Naive B cell (primary cell): ENCODE measurements at regions not wholly inside any gene's neighbourhood (a gene's known extent, or its start where the extent isn't known, plus 50 kb on each side); places are given as distances from the start of the nearest gene placed in this dataset.
A peak's percentile ranks its signal among the peaks of the same experiment; 100 is the strongest.

Experiments used
- ATAC-seq, 2 donors: fragments of 150-1000 bp; cut with Tn5 transposase; 2 replicates each; pipeline ENCODE4 v1.10.0; 2021; ENCODE audit warnings: low read depth in 2 of 2, mild to moderate bottlenecking in 2 of 2, moderate library complexity in 2 of 2
- DNase-seq: peaks from one replicate; pipeline ENCODE4 v3.0.0; 2022
- H3K27ac Mint-ChIP-seq, 6 donors: one replicate each; pipeline ENCODE4 v1.8.0; 2020 to 2022; ENCODE audit warnings: mild to moderate bottlenecking in 6 of 6, mixed read lengths in 6 of 6, moderate library complexity in 5 of 6, inconsistent platforms in 2 of 6
- H3K27me3 Mint-ChIP-seq, 3 donors: one replicate each; pipeline ENCODE4 v1.8.0; 2021 to 2022; ENCODE audit warnings: mixed read lengths in 3 of 3, mild to moderate bottlenecking in 1 of 3
- H3K36me3 Mint-ChIP-seq, 2 donors: one replicate each; pipeline ENCODE4 v1.8.0; 2020 to 2022; ENCODE audit warnings: mixed read lengths in 2 of 2, inconsistent platforms in 1 of 2, mild to moderate bottlenecking in 1 of 2
- H3K4me1 Mint-ChIP-seq, 3 donors: one replicate each; pipeline ENCODE4 v1.8.0; 2020 to 2022; ENCODE audit warnings: mixed read lengths in 3 of 3, inconsistent platforms in 1 of 3, mild to moderate bottlenecking in 1 of 3, moderate library complexity in 1 of 3
- H3K4me3 Mint-ChIP-seq, 8 donors: one replicate each; pipeline ENCODE4 v1.8.0; 2020 to 2022; ENCODE audit warnings: mild to moderate bottlenecking in 8 of 8, mixed read lengths in 8 of 8, moderate library complexity in 8 of 8, inconsistent platforms in 2 of 8
- H3K9me3 Mint-ChIP-seq, 7 donors: one replicate each; pipeline ENCODE4 v1.8.0; 2020 to 2022; ENCODE audit warnings: mixed read lengths in 7 of 7, mild to moderate bottlenecking in 5 of 7, inconsistent platforms in 2 of 7, moderate library complexity in 1 of 7

- no peaks in the 10 kb centered on the region for H3K4me1 Mint-ChIP-seq
- H3K27ac Mint-ChIP-seq = no peak overlapping the region
- ATAC-seq (no peak), DNase-seq (no peak)
- H3K36me3 Mint-ChIP-seq = no peaks in the 10 kb centered on the region
- no peaks in the 10 kb centered on the region for H3K9me3 Mint-ChIP-seq
- H3K27me3 Mint-ChIP-seq = no peaks in the 10 kb centered on the region
- no peak overlapping the region for H3K4me3 Mint-ChIP-seq
These were observed 168.1 kb upstream of the GSC start for GRCh38 chr14:94938016-94938415.

- Mint-ChIP-seq H3K27ac (no peak overlapping the region), H3K4me3 (no peak overlapping the region), H3K36me3 (no peaks in the 10 kb centered on the region), H3K9me3 (no peaks in the 10 kb centered on the region), H3K27me3 (peaks cover 2 to 5% (median 5%) of the 10 kb centered on the region in 3 donors), H3K4me1 (no peaks in the 10 kb centered on the region)
- no peak for ATAC-seq
- no peak for DNase-seq
These were observed 167.2 kb upstream of the GSC start for GRCh38 chr14:94936901-94937685.

GRCh38 chr14:94936401-94936892 lies 166.5 kb upstream of the GSC start:
- DNase-seq = no peak
- Mint-ChIP-seq H3K27me3 (peaks cover 4 to 8% (median 5%) of the 10 kb centered on the region in 3 donors), H3K9me3 (no peaks in the 10 kb centered on the region), H3K4me1 (no peaks in the 10 kb centered on the region), H3K4me3 (no peak overlapping the region), H3K36me3 (no peaks in the 10 kb centered on the region), H3K27ac (peak overlapping the region in 1 of 6 donors; percentile 33)
- ATAC-seq = no peak

GRCh38 chr14:94935706-94936300 lies 165.9 kb upstream of the GSC start:
- no peak for ATAC-seq
- Mint-ChIP-seq H3K4me3 (no peak overlapping the region), H3K4me1 (no peaks in the 10 kb centered on the region), H3K27me3 (peaks cover 4 to 8% (median 5%) of the 10 kb centered on the region in 3 donors), H3K27ac (peak overlapping the region in 1 of 6 donors; percentile 33), H3K9me3 (no peaks in the 10 kb centered on the region), H3K36me3 (no peaks in the 10 kb centered on the region)
- no peak for DNase-seq

- Mint-ChIP-seq H3K4me1 (no peaks in the 10 kb centered on the region), H3K4me3 (no peak overlapping the region)
- ATAC-seq = no peak
These were observed 164.4 kb upstream of the GSC start for GRCh38 chr14:94934276-94934810.

GRCh38 chr14:94933486-94933885 lies 163.6 kb upstream of the GSC start:
- Mint-ChIP-seq H3K4me1 (no peaks in the 10 kb centered on the region), H3K9me3 (no peaks in the 10 kb centered on the region), H3K4me3 (no peak overlapping the region), H3K27ac (no peak overlapping the region), H3K36me3 (no peaks in the 10 kb centered on the region), H3K27me3 (peaks cover 4 to 8% (median 5%) of the 10 kb centered on the region in 3 donors)
- ATAC-seq (no peak), DNase-seq (no peak)

More at GRCh38 chr14:94934276-94934810, 164.4 kb upstream of the GSC start:
- Mint-ChIP-seq H3K27me3 (peaks cover 4 to 8% (median 5%) of the 10 kb centered on the region in 3 donors), H3K36me3 (no peaks in the 10 kb centered on the region), H3K9me3 (no peaks in the 10 kb centered on the region), H3K27ac (no peak overlapping the region)
- no peak for DNase-seq

GRCh38 chr14:94932589-94932988 lies 162.7 kb upstream of the GSC start:
- Mint-ChIP-seq H3K4me3 (no peak overlapping the region), H3K9me3 (no peaks in the 10 kb centered on the region), H3K27me3 (peaks cover 4 to 8% (median 5%) of the 10 kb centered on the region in 3 donors), H3K36me3 (no peaks in the 10 kb centered on the region), H3K4me1 (no peaks in the 10 kb centered on the region), H3K27ac (no peak overlapping the region)
- ATAC-seq (no peak), DNase-seq (no peak)

- H3K27me3 Mint-ChIP-seq = peaks cover 5 to 16% (median 9%) of the 10 kb centered on the region in 3 donors
- no peaks in the 10 kb centered on the region for H3K4me1 Mint-ChIP-seq
- no peak overlapping the region for H3K4me3 Mint-ChIP-seq
- peaks cover 0 to 2% (median under 1%) of the 10 kb centered on the region in 7 donors for H3K9me3 Mint-ChIP-seq
- no peak for ATAC-seq
- H3K27ac Mint-ChIP-seq = no peak overlapping the region
- no peak for DNase-seq
- H3K36me3 Mint-ChIP-seq = no peaks in the 10 kb centered on the region
These were observed 160.8 kb upstream of the GSC start for GRCh38 chr14:94930690-94931089.

GRCh38 chr14:94929354-94929753 lies 159.4 kb upstream of the GSC start:
- peaks cover 5 to 16% (median 9%) of the 10 kb centered on the region in 3 donors for H3K27me3 Mint-ChIP-seq
- no peak for ATAC-seq
- H3K36me3 Mint-ChIP-seq = no peaks in the 10 kb centered on the region
- H3K9me3 Mint-ChIP-seq = peaks cover 0 to 4% (median 2%) of the 10 kb centered on the region in 7 donors
- DNase-seq = no peak
- no peaks in the 10 kb centered on the region for H3K4me1 Mint-ChIP-seq
- H3K4me3 Mint-ChIP-seq = peak overlapping the region in 1 of 8 donors; percentile 42
- H3K27ac Mint-ChIP-seq = no peak overlapping the region

- DNase-seq (no peak), ATAC-seq (no peak)
- Mint-ChIP-seq H3K9me3 (peaks cover 0 to 14% (median 5%) of the 10 kb centered on the region in 7 donors), H3K36me3 (peaks cover 0 to 8% of the 10 kb centered on the region in 2 donors), H3K27ac (no peak overlapping the region), H3K4me3 (no peak overlapping the region), H3K4me1 (no peaks in the 10 kb centered on the region), H3K27me3 (peaks cover 5 to 14% (median 8%) of the 10 kb centered on the region in 3 donors)
These were observed 156.3 kb upstream of the GSC start for GRCh38 chr14:94926176-94926575.

GRCh38 chr14:94925416-94926173 lies 155.7 kb upstream of the GSC start:
- H3K36me3 Mint-ChIP-seq = peaks cover 0 to 8% of the 10 kb centered on the region in 2 donors
- peaks cover 0 to 14% (median 5%) of the 10 kb centered on the region in 7 donors for H3K9me3 Mint-ChIP-seq
- H3K27me3 Mint-ChIP-seq = peaks cover 7 to 15% (median 8%) of the 10 kb centered on the region in 3 donors

GRCh38 chr14:94924189-94924588 lies 154.3 kb upstream of the GSC start:
- Mint-ChIP-seq H3K27ac (no peak overlapping the region), H3K27me3 (peaks cover 8 to 26% (median 10%) of the 10 kb centered on the region in 3 donors), H3K9me3 (peaks cover 0 to 14% (median 5%) of the 10 kb centered on the region in 7 donors), H3K36me3 (peaks cover 0 to 8% of the 10 kb centered on the region in 2 donors), H3K4me3 (no peak overlapping the region), H3K4me1 (no peaks in the 10 kb centered on the region)
- DNase-seq (no peak), ATAC-seq (no peak)

More at GRCh38 chr14:94925416-94926173, 155.7 kb upstream of the GSC start:
- no peak for DNase-seq
- Mint-ChIP-seq H3K4me1 (no peaks in the 10 kb centered on the region), H3K4me3 (peak overlapping the region in 1 of 8 donors; percentile 35), H3K27ac (no peak overlapping the region)
- no peak for ATAC-seq

GRCh38 chr14:94923786-94924185 lies 153.9 kb upstream of the GSC start:
- Mint-ChIP-seq H3K27me3 (peaks cover 8 to 31% (median 10%) of the 10 kb centered on the region in 3 donors), H3K36me3 (peaks cover 0 to 8% of the 10 kb centered on the region in 2 donors), H3K9me3 (peaks cover 0 to 14% (median 5%) of the 10 kb centered on the region in 7 donors), H3K27ac (no peak overlapping the region), H3K4me3 (peak overlapping the region in 2 of 8 donors; percentile 4 to 37), H3K4me1 (no peaks in the 10 kb centered on the region)
- DNase-seq = no peak
- ATAC-seq = no peak
